Lower leg skin (tissue), 4 donors: ENCODE measurements at regions not wholly inside any gene's neighbourhood (a gene's known extent, or its start where the extent isn't known, plus 50 kb on each side); places are given as distances from the start of the nearest gene placed in this dataset.
A peak's percentile ranks its signal among the peaks of the same experiment; 100 is the strongest.

Experiments used
- DNase-seq, 2 donors: peaks; one replicate each; pipeline ENCODE4 v3.0.0-alpha.2; 2019; ENCODE audit warnings: low spot score in 2 of 2
- H3K4me3 ChIP-seq: fragments of 200-600 bp; sonication (generic); 2 replicates; pipeline ENCODE4 v1.5.1; 2017; ENCODE audit warnings: mild to moderate bottlenecking, low read depth; ENCODE audit not compliant: poor library complexity, severe bottlenecking
- CTCF ChIP-seq, 3 donors: fragments of 450-650 bp; IDR thresholded peaks; one replicate each; pipeline ENCODE4 v1.5.1; 2016; ENCODE audit warnings: antibody characterized with exemption in 3 of 3, mild to moderate bottlenecking in 3 of 3, moderate library complexity in 2 of 3
- POLR2A ChIP-seq, 2 donors: fragments of 450-650 bp; IDR thresholded peaks; one replicate each; pipeline ENCODE4 v1.6.1; 2016 to 2017; ENCODE audit warnings: antibody characterized with exemption in 2 of 2, mild to moderate bottlenecking in 1 of 2, moderate library complexity in 1 of 2
- WGBS, 2 donors: methylation state at CpG; one replicate each; pipeline ENCODE4 v1.1.5; 2018; 5-methylcytosine and 5-hydroxymethylcytosine counted together
- intact Hi-C: fragments of 100-400 bp; cut with DNase I; formaldehyde crosslinking; loops from one replicate; pipeline ENCODE4 v1.15.0; 2023; ENCODE audit warnings: low total_unique reads

GRCh38 chr11:15577519-15577918 is 462.8 kb downstream of the INSC start:
- TF ChIP-seq POLR2A (IDR thresholded peaks at IDR 0.05) (no peak), CTCF (IDR thresholded peaks at IDR 0.05) (no peak)
- H3K4me3 ChIP-seq: no peak overlapping the region
- peak in 1 of 2 donors; percentile 39 for DNase-seq
- 47 to 49% methylated on average over 2 of the region's 2 CpGs for WGBS, 2 donors
- intact Hi-C loops: no loop called here

- intact Hi-C loops: no loop called here
- no peak overlapping the region for H3K4me3 ChIP-seq
- TF ChIP-seq CTCF (IDR thresholded peaks at IDR 0.05) (no peak), POLR2A (IDR thresholded peaks at IDR 0.05) (no peak)
- no peak for DNase-seq
- 89 to 91% methylated on average over 12 of the region's 12 CpGs for WGBS, 2 donors
These were observed 464.7 kb downstream of the INSC start for GRCh38 chr11:15579287-15580001.

GRCh38 chr11:15580056-15580774 is 465.5 kb downstream of the INSC start:
- intact Hi-C loops: no loop called here
- TF ChIP-seq CTCF (IDR thresholded peaks at IDR 0.05): no peak
- 96% methylated on average over 1 of the region's 1 CpG for WGBS, 2 donors
- H3K4me3 ChIP-seq: no peak overlapping the region
- DNase-seq: no peak

DNA sequence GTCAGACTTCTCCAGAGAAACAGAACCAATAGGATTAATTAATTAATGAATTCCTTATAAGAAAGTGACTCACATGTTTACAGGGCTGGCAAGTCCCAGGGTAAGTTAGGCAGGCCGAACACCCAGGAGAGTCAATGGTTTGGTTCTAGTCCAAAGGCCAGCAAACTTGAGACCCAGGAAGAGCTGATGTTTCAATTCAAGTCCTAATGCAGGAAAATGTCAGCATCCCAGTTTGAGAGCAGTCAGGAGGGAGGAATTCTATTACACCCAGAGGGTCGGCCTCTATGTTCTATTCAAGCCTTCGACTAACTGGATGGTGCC is 466.0 kb downstream of the INSC start:
- intact Hi-C loops: no loop called here
- WGBS, 2 donors: 78 to 84% methylated on average over 3 of the region's 3 CpGs
- H3K4me3 ChIP-seq: no peak overlapping the region
- DNase-seq: no peak
- TF ChIP-seq CTCF (IDR thresholded peaks at IDR 0.05): no peak
- no peak for TF ChIP-seq POLR2A (IDR thresholded peaks at IDR 0.05)

GRCh38 chr11:15584158-15584557 is 469.4 kb downstream of the INSC start:
- WGBS, 2 donors: 92 to 93% methylated on average over 5 of the region's 5 CpGs
- H3K4me3 ChIP-seq: no peak overlapping the region
- no peak for DNase-seq
- no peak for TF ChIP-seq POLR2A (IDR thresholded peaks at IDR 0.05)
- TF ChIP-seq CTCF (IDR thresholded peaks at IDR 0.05): no peak
- intact Hi-C loops: no loop called here
